NB4 (cell line): ENCODE measurements at regions not wholly inside any gene's neighbourhood (a gene's known extent, or its start where the extent isn't known, plus 50 kb on each side); places are given as distances from the start of the nearest gene placed in this dataset.
A peak's percentile ranks its signal among the peaks of the same experiment; 100 is the strongest.

Source experiments
- DNase-seq: peaks from one replicate; pipeline ENCODE4 v3.0.0; 2010; ENCODE audit warnings: low read depth
- H3K4me3 ChIP-seq: one replicate; pipeline ENCODE4 v1.5.1; 2011; ENCODE audit warnings: mild to moderate bottlenecking, low read depth, low read length, moderate library complexity
- MAX ChIP-seq: IDR thresholded peaks from 2 replicates; pipeline ENCODE4 v1.6.1; 2011; ENCODE audit warnings: low read depth, low read length
- MYC ChIP-seq: IDR thresholded peaks from 2 replicates; pipeline ENCODE4 v1.6.1; 2011; ENCODE audit warnings: low read depth, low read length
- POLR2A ChIP-seq: IDR thresholded peaks from 2 replicates; pipeline ENCODE4 v1.6.1; 2011; ENCODE audit warnings: mild to moderate bottlenecking; ENCODE audit not compliant: insufficient read length; ENCODE audit errors: extremely low read depth
- TF ChIP-seq, protein P1 (sequence below): IDR thresholded peaks from one replicate; pipeline ENCODE4 v1.5.1; 2012; ENCODE audit warnings: low read depth, low read length

- no peak for TF ChIP-seq MAX
- TF ChIP-seq POLR2A = no peak
- TF ChIP-seq, protein P1, sequence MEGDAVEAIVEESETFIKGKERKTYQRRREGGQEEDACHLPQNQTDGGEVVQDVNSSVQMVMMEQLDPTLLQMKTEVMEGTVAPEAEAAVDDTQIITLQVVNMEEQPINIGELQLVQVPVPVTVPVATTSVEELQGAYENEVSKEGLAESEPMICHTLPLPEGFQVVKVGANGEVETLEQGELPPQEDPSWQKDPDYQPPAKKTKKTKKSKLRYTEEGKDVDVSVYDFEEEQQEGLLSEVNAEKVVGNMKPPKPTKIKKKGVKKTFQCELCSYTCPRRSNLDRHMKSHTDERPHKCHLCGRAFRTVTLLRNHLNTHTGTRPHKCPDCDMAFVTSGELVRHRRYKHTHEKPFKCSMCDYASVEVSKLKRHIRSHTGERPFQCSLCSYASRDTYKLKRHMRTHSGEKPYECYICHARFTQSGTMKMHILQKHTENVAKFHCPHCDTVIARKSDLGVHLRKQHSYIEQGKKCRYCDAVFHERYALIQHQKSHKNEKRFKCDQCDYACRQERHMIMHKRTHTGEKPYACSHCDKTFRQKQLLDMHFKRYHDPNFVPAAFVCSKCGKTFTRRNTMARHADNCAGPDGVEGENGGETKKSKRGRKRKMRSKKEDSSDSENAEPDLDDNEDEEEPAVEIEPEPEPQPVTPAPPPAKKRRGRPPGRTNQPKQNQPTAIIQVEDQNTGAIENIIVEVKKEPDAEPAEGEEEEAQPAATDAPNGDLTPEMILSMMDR = no peak
- TF ChIP-seq MYC = no peak
- no peak for DNase-seq
Observed at GRCh38 chr15:93985176-93985575, 246.2 kb upstream of the MCTP2 start.

GRCh38 chr15:93983526-93983925 is 247.8 kb upstream of the MCTP2 start:
- H3K4me3 ChIP-seq = no peak overlapping the region
- TF ChIP-seq MYC (no peak), POLR2A (no peak), MAX (no peak)
- TF ChIP-seq, protein P1 = no peak
- DNase-seq = no peak

More at GRCh38 chr15:93985176-93985575, 246.2 kb upstream of the MCTP2 start:
- H3K4me3 ChIP-seq = no peak overlapping the region

DNA sequence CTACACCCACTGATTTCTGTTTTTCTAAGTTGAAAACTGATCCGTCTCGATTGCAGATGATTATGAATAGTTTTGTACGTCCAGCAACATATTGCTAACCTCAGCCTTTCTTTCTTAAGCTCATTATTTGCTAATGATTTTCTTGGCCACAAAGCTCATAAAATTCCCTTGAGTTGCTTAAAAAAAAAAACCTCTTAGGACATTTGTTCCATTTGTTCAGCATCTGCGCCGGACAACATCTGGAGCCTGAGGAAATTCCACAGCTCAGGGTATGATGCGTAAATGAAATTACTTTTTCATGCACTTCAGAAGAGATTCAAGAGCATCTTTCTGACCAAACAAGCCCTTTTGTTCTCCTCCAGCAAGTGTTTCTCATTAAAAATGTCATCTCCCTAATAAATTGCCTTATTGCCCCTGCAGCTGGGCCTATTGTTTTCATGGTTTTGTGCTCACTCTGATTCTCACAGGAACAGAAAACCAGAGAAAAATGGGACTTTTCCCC is 249.1 kb upstream of the MCTP2 start:
- DNase-seq = no peak
- TF ChIP-seq, protein P1 = no peak
- no peak for TF ChIP-seq POLR2A
- H3K4me3 ChIP-seq = no peak overlapping the region

DNA sequence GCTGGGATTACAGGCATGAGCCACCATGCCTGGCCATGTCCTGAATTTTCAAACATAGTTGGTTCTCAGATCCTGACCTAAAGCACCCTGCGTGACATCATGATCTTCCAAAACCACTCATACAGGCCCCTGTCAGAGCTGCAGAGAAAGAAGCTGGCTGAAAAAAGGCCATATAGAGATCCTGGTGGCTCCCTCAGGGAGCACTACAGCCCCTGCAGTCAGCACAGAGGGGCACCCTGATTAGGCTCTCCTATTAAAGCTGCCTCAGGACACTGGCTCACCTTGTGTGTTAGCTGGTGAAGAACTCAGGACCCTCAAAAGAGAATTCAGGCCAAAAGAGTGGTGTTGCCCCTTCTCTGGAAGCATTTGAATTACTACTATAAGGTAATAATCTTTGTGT is 249.7 kb upstream of the MCTP2 start:
- TF ChIP-seq MYC (no peak), POLR2A (no peak)
- DNase-seq = no peak
- H3K4me3 ChIP-seq = no peak overlapping the region

- no peak for DNase-seq
- H3K4me3 ChIP-seq = no peak overlapping the region
- TF ChIP-seq MAX (no peak), MYC (no peak), POLR2A (no peak)
- TF ChIP-seq, protein P1 = no peak
Observed at GRCh38 chr15:93980261-93980911, 251.0 kb upstream of the MCTP2 start.

DNA sequence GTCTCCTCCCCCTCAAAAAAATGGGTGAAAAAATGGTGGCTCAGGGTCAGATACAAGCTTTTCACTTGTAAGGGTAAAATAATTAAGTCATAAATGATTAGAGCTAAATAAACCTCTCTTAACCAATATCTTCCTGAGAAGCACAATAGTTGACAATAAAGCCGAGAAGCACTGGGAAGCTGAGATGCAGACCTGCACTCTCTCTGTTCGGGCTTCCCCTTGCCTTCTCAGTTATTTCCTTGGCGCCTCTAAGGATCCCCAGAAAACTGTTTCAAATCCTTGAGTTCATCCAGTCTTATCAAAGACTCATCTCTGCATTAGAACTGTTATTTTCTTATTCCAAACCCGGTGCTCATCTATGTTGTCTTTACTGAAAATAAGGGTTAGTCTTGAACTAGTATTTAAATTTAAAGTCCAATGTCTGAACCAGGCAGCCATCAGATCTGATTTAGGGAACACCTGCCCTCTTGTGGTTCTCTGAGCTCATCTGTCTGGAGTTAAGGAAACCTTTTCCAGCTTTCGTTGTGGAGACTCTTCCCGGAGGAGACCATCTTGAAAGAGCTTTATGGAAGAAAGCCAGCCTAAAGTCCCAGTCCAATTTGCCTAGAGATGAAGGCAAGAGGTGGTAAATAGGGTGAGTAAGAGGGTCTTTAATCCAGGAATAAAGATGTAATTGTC is 256.4 kb upstream of the MCTP2 start:
- no peak overlapping the region for H3K4me3 ChIP-seq
- peak; percentile 27 for DNase-seq

More for the DNA sequence above, 256.4 kb upstream of the MCTP2 start:
- TF ChIP-seq, protein P1 = peak; percentile 21
- TF ChIP-seq POLR2A = no peak
